Colonic mucosa (tissue), 4 donors: ENCODE measurements at regions not wholly inside any gene's neighbourhood (a gene's known extent, or its start where the extent isn't known, plus 50 kb on each side); places are given as distances from the start of the nearest gene placed in this dataset.

ENCODE experiments used
- DNase-seq: peaks from one replicate; pipeline ENCODE4 v3.0.0-alpha.2; 2020
- H3K27ac ChIP-seq: fragments of 200-600 bp; one replicate; pipeline ENCODE4 v1.8.0; 2021
- H3K27me3 ChIP-seq: fragments of 200-600 bp; one replicate; pipeline ENCODE4 v1.8.0; 2021
- H3K36me3 ChIP-seq: fragments of 200-600 bp; one replicate; pipeline ENCODE4 v1.8.0; 2021
- H3K4me1 ChIP-seq: fragments of 200-600 bp; one replicate; pipeline ENCODE4 v1.8.0; 2021; ENCODE audit warnings: mild to moderate bottlenecking
- H3K4me3 ChIP-seq: fragments of 200-600 bp; one replicate; pipeline ENCODE4 v1.8.0; 2021
- H3K9ac ChIP-seq, 2 donors: one replicate each; pipeline ENCODE4 v1.7.0; 2013; ENCODE audit warnings: control low read depth in 2 of 2, low read depth in 2 of 2, low read length in 2 of 2
- H3K9me3 ChIP-seq: fragments of 200-600 bp; one replicate; pipeline ENCODE4 v1.8.0; 2021
- intact Hi-C: fragments of 100-400 bp; cut with DNase I; formaldehyde crosslinking; loops from one replicate; pipeline ENCODE4 v1.14.1; 2022
- TF ChIP-seq, protein P1 (sequence below): fragments of 200-600 bp; IDR thresholded peaks from one replicate; pipeline ENCODE4 v1.8.0; 2022; ENCODE audit warnings: antibody characterized with exemption, mild to moderate bottlenecking
- donor health status: healthy.
- donor health status: DM: no; HTN: no; CAD: no.
- donor health status: DM: no; HTN: no; CAD: no.

DNA sequence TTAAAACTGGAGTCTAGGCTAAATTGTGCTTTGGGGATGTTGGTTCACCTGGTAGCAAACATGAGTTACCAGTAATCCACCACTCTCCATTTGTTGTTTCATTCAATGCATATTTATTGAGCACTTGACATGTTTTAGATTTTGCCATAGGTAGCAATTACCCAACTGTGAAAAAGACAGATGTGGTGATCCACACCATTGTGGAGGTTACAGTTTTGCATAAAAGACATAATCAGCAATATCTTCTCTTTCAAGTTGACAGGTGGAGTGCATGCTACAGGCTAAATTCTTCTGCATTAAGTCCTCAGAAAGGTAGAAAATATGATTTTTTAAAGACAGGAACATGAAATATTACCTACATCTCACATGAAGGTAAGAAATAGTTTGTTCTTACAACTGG lies 143.0 kb upstream of the TSHZ2 start:
- Histone ChIP-seq H3K4me1 (no peaks in the 10 kb centered on the region), H3K9ac (no peak overlapping the region), H3K27ac (no peak overlapping the region), H3K27me3 (no peaks in the 10 kb centered on the region), H3K36me3 (no peaks in the 10 kb centered on the region), H3K9me3 (no peaks in the 10 kb centered on the region), H3K4me3 (no peak overlapping the region)
- TF ChIP-seq, protein P1, sequence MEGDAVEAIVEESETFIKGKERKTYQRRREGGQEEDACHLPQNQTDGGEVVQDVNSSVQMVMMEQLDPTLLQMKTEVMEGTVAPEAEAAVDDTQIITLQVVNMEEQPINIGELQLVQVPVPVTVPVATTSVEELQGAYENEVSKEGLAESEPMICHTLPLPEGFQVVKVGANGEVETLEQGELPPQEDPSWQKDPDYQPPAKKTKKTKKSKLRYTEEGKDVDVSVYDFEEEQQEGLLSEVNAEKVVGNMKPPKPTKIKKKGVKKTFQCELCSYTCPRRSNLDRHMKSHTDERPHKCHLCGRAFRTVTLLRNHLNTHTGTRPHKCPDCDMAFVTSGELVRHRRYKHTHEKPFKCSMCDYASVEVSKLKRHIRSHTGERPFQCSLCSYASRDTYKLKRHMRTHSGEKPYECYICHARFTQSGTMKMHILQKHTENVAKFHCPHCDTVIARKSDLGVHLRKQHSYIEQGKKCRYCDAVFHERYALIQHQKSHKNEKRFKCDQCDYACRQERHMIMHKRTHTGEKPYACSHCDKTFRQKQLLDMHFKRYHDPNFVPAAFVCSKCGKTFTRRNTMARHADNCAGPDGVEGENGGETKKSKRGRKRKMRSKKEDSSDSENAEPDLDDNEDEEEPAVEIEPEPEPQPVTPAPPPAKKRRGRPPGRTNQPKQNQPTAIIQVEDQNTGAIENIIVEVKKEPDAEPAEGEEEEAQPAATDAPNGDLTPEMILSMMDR: no peak
- no peak for DNase-seq
- intact Hi-C loops: no loop called here

DNA sequence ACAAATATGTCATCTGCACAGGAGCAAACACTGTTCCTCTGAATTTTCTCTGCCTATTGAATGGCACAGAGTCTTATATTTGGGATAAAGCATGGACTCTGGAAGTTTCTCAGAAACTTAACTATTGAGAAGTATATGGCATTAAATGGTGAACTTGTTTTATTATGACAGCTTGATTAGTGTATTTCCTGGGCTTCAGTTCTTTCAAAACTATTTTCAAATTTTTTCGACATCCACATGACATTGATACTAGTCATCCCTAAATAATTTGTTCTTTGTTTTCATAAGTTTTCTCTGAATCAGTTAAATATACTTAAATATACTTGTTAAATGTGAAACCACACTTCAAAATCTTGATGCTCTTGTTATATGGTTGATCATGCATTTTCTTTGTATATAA lies 144.0 kb upstream of the TSHZ2 start:
- TF ChIP-seq, protein P1: no peak
- no peak for DNase-seq
- H3K27me3 ChIP-seq: no peaks in the 10 kb centered on the region
- H3K4me1 ChIP-seq: no peaks in the 10 kb centered on the region
- H3K36me3 ChIP-seq: no peaks in the 10 kb centered on the region
- H3K4me3 ChIP-seq: no peak overlapping the region
- intact Hi-C loops: no loop called here
- no peak overlapping the region for H3K27ac ChIP-seq
- H3K9ac ChIP-seq: no peak overlapping the region
- no peaks in the 10 kb centered on the region for H3K9me3 ChIP-seq

DNA sequence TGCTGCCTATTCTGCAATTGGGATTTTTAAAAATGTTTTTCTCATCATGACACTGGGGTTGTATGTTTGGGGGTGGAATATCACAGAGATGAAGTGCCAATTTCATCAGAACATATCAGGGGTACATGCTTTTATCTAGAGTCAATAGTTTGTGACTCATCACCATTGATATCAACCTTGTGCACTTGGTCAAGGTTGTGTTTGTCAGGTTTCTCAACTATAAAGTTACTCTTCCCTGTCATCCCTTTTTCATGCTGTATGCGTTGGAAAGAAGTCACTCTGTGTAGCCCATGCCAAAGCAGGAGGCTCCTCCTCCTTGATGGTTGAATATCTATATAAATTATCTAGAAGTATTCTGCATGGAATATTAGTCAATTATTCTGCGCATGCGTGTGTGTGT lies 145.4 kb upstream of the TSHZ2 start:
- Histone ChIP-seq H3K9me3 (no peaks in the 10 kb centered on the region), H3K4me3 (no peak overlapping the region), H3K4me1 (no peaks in the 10 kb centered on the region), H3K27me3 (no peaks in the 10 kb centered on the region), H3K9ac (no peak overlapping the region), H3K27ac (no peak overlapping the region), H3K36me3 (no peaks in the 10 kb centered on the region)
- DNase-seq: no peak
- TF ChIP-seq, protein P1: no peak
- intact Hi-C loops: no loop called here

DNA sequence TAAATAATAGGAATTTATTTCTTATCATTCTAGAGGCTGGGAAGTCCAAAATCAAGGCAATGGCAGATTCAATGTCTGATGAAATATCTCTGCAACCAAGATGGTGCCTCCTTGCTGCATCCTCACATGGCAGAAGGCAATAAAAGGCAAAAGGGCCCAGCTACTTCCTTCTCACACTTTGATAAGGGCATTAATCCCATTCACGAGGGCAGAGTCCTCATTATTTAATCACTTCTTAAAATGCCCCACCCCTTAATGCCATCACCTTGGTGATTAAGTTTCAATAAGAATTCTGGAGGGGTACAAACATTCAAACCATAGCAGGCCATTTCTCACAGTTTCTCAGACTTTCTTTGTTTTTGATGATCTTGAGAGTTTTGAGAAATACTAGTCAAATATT lies 145.8 kb upstream of the TSHZ2 start:
- DNase-seq: no peak
- TF ChIP-seq, protein P1: no peak
- H3K36me3 ChIP-seq: no peaks in the 10 kb centered on the region
- intact Hi-C loops: no loop called here
- no peaks in the 10 kb centered on the region for H3K9me3 ChIP-seq
- H3K27me3 ChIP-seq: no peaks in the 10 kb centered on the region
- no peak overlapping the region for H3K9ac ChIP-seq
- H3K27ac ChIP-seq: no peak overlapping the region
- H3K4me3 ChIP-seq: no peak overlapping the region
- H3K4me1 ChIP-seq: no peaks in the 10 kb centered on the region

DNA sequence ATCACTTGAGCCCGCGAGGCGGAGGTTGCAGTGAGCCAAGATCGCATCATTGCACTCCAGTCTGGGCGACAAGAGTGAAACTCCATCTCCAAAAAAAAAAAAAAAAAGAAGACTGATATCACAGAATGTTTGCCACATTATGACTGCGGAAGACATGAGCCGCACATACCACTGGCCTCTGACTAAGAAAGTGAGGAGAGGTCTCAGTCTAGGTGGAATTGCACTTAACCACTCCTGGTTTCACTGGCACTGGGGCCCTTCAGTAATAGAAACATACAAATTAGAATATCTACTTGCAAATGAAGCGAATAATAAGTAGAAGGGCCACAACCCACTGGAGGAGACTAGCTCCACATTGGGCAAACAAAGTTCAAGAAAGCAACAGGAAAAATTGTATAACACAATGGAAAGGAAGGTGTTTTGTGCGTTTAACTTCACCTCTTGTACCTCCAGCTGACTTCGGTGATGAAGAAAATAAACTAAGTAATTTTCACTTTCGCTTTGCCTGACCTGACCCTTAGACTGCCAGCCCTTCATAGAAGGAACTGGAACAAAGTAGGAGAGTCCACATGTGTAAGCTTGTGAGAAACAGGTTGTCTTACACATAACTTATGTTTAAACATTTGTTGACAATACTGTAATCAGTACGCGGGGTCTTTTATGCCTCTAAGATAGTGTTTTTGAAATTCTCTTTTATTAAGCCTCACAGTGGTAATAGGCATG lies 147.5 kb upstream of the TSHZ2 start:
- intact Hi-C loops: no loop called here
- Histone ChIP-seq H3K9ac (no peak overlapping the region), H3K4me1 (no peaks in the 10 kb centered on the region), H3K4me3 (no peak overlapping the region), H3K27me3 (no peaks in the 10 kb centered on the region), H3K27ac (no peak overlapping the region), H3K36me3 (no peaks in the 10 kb centered on the region), H3K9me3 (no peaks in the 10 kb centered on the region)
- TF ChIP-seq, protein P1: no peak
- no peak for DNase-seq
